Retinal pigment epithelial cell (primary cell): ENCODE measurements at regions not wholly inside any gene's neighbourhood (a gene's known extent, or its start where the extent isn't known, plus 50 kb on each side); places are given as distances from the start of the nearest gene placed in this dataset.

Experiments
- DNase-seq: peaks from one replicate; pipeline ENCODE4 v3.0.0-alpha.2; 2010; ENCODE audit warnings: low read depth
- H3K4me3 ChIP-seq: 2 replicates; pipeline ENCODE4 v1.5.1; 2011; ENCODE audit warnings: mild to moderate bottlenecking, low read length, control low read depth, moderate library complexity
- CTCF ChIP-seq: conservative IDR thresholded peaks from 2 replicates; pipeline ENCODE4 v1.5.1; 2011; ENCODE audit warnings: low read depth, low read length, control low read depth, inconsistent platforms

- no peak for DNase-seq
- H3K4me3 ChIP-seq = no peak overlapping the region
- TF ChIP-seq CTCF = no peak
These were observed 376.1 kb upstream of the SOX11 start for GRCh38 chr2:5316001-5316490.

GRCh38 chr2:5319493-5319892 lies 372.7 kb upstream of the SOX11 start:
- DNase-seq = no peak
- no peak overlapping the region for H3K4me3 ChIP-seq
- no peak for TF ChIP-seq CTCF

GRCh38 chr2:5322396-5322795 lies 369.8 kb upstream of the SOX11 start:
- no peak for TF ChIP-seq CTCF
- no peak for DNase-seq

GRCh38 chr2:5325523-5325922 lies 366.7 kb upstream of the SOX11 start:
- no peak for TF ChIP-seq CTCF
- DNase-seq = no peak
- H3K4me3 ChIP-seq = no peak overlapping the region

More at GRCh38 chr2:5322396-5322795, 369.8 kb upstream of the SOX11 start:
- no peak overlapping the region for H3K4me3 ChIP-seq

- no peak overlapping the region for H3K4me3 ChIP-seq
- TF ChIP-seq CTCF = no peak
- no peak for DNase-seq
These were observed 363.4 kb upstream of the SOX11 start for GRCh38 chr2:5328826-5329225.

GRCh38 chr2:5329763-5330162 lies 362.4 kb upstream of the SOX11 start:
- no peak for TF ChIP-seq CTCF
- no peak for DNase-seq
- no peak overlapping the region for H3K4me3 ChIP-seq

- no peak for DNase-seq
- H3K4me3 ChIP-seq = no peak overlapping the region
- TF ChIP-seq CTCF = no peak
These were observed 361.2 kb upstream of the SOX11 start for GRCh38 chr2:5330961-5331360.
